H9 (cell line): ENCODE measurements at regions not wholly inside any gene's neighbourhood (a gene's known extent, or its start where the extent isn't known, plus 50 kb on each side); places are given as distances from the start of the nearest gene placed in this dataset.

Experiments
- DNase-seq: peaks from one replicate; pipeline ENCODE4 v3.0.0-alpha.2; 2017
- H2AFZ ChIP-seq: one replicate; pipeline ENCODE4 v1.6.1; 2013; ENCODE audit warnings: mild to moderate bottlenecking, low read length, control low read depth, moderate library complexity
- H2AK5ac ChIP-seq: 2 replicates; pipeline ENCODE4 v1.6.1; 2013; ENCODE audit warnings: low read length, control low read depth, mixed read lengths; ENCODE audit not compliant: insufficient read length
- H2BK120ac ChIP-seq: one replicate; pipeline ENCODE4 v1.6.1; 2013; ENCODE audit warnings: low read depth, mild to moderate bottlenecking, low read length, control low read depth, inconsistent platforms; ENCODE audit not compliant: poor library complexity, severe bottlenecking
- H2BK12ac ChIP-seq: 2 replicates; pipeline ENCODE4 v1.6.1; 2013; ENCODE audit warnings: low read length, control low read depth, mixed read lengths, low read depth; ENCODE audit not compliant: insufficient read length
- H2BK15ac ChIP-seq: 2 replicates; pipeline ENCODE4 v1.6.1; 2013; ENCODE audit warnings: low read depth, low read length, control low read depth
- H2BK20ac ChIP-seq: one replicate; pipeline ENCODE4 v1.6.1; 2013; ENCODE audit warnings: low read depth, mild to moderate bottlenecking, low read length, control low read depth, inconsistent platforms; ENCODE audit not compliant: poor library complexity, severe bottlenecking
- H2BK5ac ChIP-seq: 2 replicates; pipeline ENCODE4 v1.6.1; 2013; ENCODE audit warnings: low read length, control low read depth, mixed read lengths; ENCODE audit not compliant: insufficient read length
- H3K14ac ChIP-seq: 2 replicates; pipeline ENCODE4 v1.6.1; 2013; ENCODE audit warnings: low read length, control low read depth; ENCODE audit not compliant: insufficient read depth
- H3K18ac ChIP-seq: 2 replicates; pipeline ENCODE4 v1.6.1; 2013; ENCODE audit warnings: low read depth, mild to moderate bottlenecking, mixed read lengths, low read length, control low read depth; ENCODE audit not compliant: insufficient read length
- H3K23ac ChIP-seq: 2 replicates; pipeline ENCODE4 v1.6.1; 2013; ENCODE audit warnings: low read length, control low read depth, mixed read lengths, low read depth; ENCODE audit not compliant: insufficient read length
- H3K23me2 ChIP-seq: 2 replicates; pipeline ENCODE4 v1.6.1; 2013; ENCODE audit warnings: low read depth, mild to moderate bottlenecking, mixed read lengths, low read length, control low read depth; ENCODE audit not compliant: insufficient read length, poor library complexity, severe bottlenecking
- H3K27ac ChIP-seq: 2 replicates; pipeline ENCODE4 v1.5.1; 2013; ENCODE audit warnings: low read length, control low read depth, mixed read lengths, low read depth; ENCODE audit not compliant: insufficient read length
- H3K27me3 ChIP-seq: 2 replicates; pipeline ENCODE4 v1.6.1; 2013; ENCODE audit warnings: low read length, control low read depth, inconsistent platforms; ENCODE audit not compliant: insufficient read depth
- H3K4ac ChIP-seq: 2 replicates; pipeline ENCODE4 v1.6.1; 2013; ENCODE audit warnings: low read depth, mild to moderate bottlenecking, control low read depth, inconsistent platforms, low read length, moderate library complexity
- H3K4me1 ChIP-seq: 2 replicates; pipeline ENCODE4 v1.6.1; 2013; ENCODE audit warnings: low read length, control low read depth, inconsistent platforms; ENCODE audit not compliant: insufficient read depth
- H3K4me2 ChIP-seq: 2 replicates; pipeline ENCODE4 v1.6.1; 2013; ENCODE audit warnings: low read length, control low read depth, mixed read lengths; ENCODE audit not compliant: insufficient read length, insufficient read depth
- H3K56ac ChIP-seq: 2 replicates; pipeline ENCODE4 v1.6.1; 2013; ENCODE audit warnings: low read depth, mild to moderate bottlenecking, mixed read lengths, low read length, control low read depth; ENCODE audit not compliant: insufficient read length
- H3K79me1 ChIP-seq: 2 replicates; pipeline ENCODE4 v1.6.1; 2013; ENCODE audit warnings: low read depth, mild to moderate bottlenecking, moderate library complexity, low read length, control low read depth, inconsistent platforms; ENCODE audit not compliant: insufficient read depth, poor library complexity, severe bottlenecking
- H3K79me2 ChIP-seq: 2 replicates; pipeline ENCODE4 v1.6.1; 2013; ENCODE audit warnings: low read length, control low read depth, inconsistent platforms; ENCODE audit not compliant: insufficient read depth
- H3K9ac ChIP-seq: 2 replicates; pipeline ENCODE4 v1.6.1; 2013; ENCODE audit warnings: low read length, control low read depth, mixed read lengths; ENCODE audit not compliant: insufficient read length; ENCODE audit errors: extremely low read depth
- H3K9me3 ChIP-seq: one replicate; pipeline ENCODE4 v1.6.1; 2013; ENCODE audit warnings: low read depth, low read length, inconsistent platforms; ENCODE audit not compliant: control insufficient read depth
- H3T11ph ChIP-seq: one replicate; pipeline ENCODE4 v1.6.1; 2013; ENCODE audit warnings: mild to moderate bottlenecking, low read length, control low read depth, inconsistent platforms
- H4K20me1 ChIP-seq: one replicate; pipeline ENCODE4 v1.6.1; 2013; ENCODE audit not compliant: control insufficient read depth, insufficient read length, insufficient read depth
- H4K5ac ChIP-seq: 2 replicates; pipeline ENCODE4 v1.6.1; 2013; ENCODE audit warnings: low read depth, mild to moderate bottlenecking, mixed read lengths, low read length, control low read depth; ENCODE audit not compliant: insufficient read length
- H4K8ac ChIP-seq: replicated peaks from 2 replicates; pipeline ENCODE4 v1.6.1; 2013; ENCODE audit warnings: low read length, control low read depth, mixed read lengths, low read depth; ENCODE audit not compliant: insufficient read length
- H4K91ac ChIP-seq: 2 replicates; pipeline ENCODE4 v1.6.1; 2013; ENCODE audit warnings: low read depth, mild to moderate bottlenecking, moderate library complexity, mixed read lengths, low read length, control low read depth; ENCODE audit not compliant: insufficient read length
- H3K27ac Mint-ChIP-seq, 3 experiments: 2 replicates in 2 of 3; 3 replicates in 1 of 3; pipeline ENCODE4 v1.8.0; 2020 to 2021; ENCODE audit warnings: mixed read lengths in 3 of 3, mild to moderate bottlenecking in 1 of 3, moderate library complexity in 1 of 3
- H3K27me3 Mint-ChIP-seq: 2 replicates; pipeline ENCODE4 v1.8.0; 2021; ENCODE audit warnings: low read depth, mild to moderate bottlenecking, moderate library complexity, mixed read lengths
- H3K36me3 Mint-ChIP-seq, 3 experiments: 2 replicates in 2 of 3; 3 replicates in 1 of 3; pipeline ENCODE4 v1.8.0; 2020 to 2021; ENCODE audit warnings: low read depth in 3 of 3, mixed read lengths in 3 of 3; ENCODE audit not compliant: insufficient read depth in 1 of 3
- H3K4me1 Mint-ChIP-seq, 2 experiments: 2 replicates each; pipeline ENCODE4 v1.8.0; 2020; ENCODE audit warnings: mixed read lengths in 2 of 2
- H3K4me3 Mint-ChIP-seq, 2 experiments: 2 replicates in 1 of 2; 3 replicates in 1 of 2; pipeline ENCODE4 v1.8.0; 2020 to 2021; ENCODE audit warnings: mild to moderate bottlenecking in 2 of 2, mixed read lengths in 2 of 2, moderate library complexity in 1 of 2
- H3K9me3 Mint-ChIP-seq, 2 experiments: 2 replicates in 1 of 2; 3 replicates in 1 of 2; pipeline ENCODE4 v1.8.0; 2020; ENCODE audit warnings: mild to moderate bottlenecking in 2 of 2, mixed read lengths in 2 of 2, moderate library complexity in 1 of 2
- CTCF ChIP-seq: fragments of 200-600 bp; sonication (generic); conservative IDR thresholded peaks from 3 replicates; pipeline ENCODE4 v1.8.0; 2021; ENCODE audit warnings: antibody characterized with exemption, mild to moderate bottlenecking
- WGBS: extraction: QIAGEN DNeasy Blood & Tissue Kit; methylation state at CpG from one replicate; pipeline ENCODE4 v1.1.7; 2013; ENCODE audit warnings: missing lambda C conversion rate, low lambda C conversion rate, mixed read lengths; ENCODE audit not compliant: insufficient read length; ENCODE audit errors: extremely low coverage; 5-methylcytosine and 5-hydroxymethylcytosine counted together

GRCh38 chr22:47569389-47570299 is 807.2 kb downstream of the TBC1D22A start:
- H2BK5ac ChIP-seq: no peak overlapping the region
- peaks cover 10% of the 10 kb centered on the region for H3K27me3 Mint-ChIP-seq
- no peak for TF ChIP-seq CTCF
- no peak overlapping the region for H2BK120ac ChIP-seq
- no peak overlapping the region for H3T11ph ChIP-seq
- H3K14ac ChIP-seq: no peak overlapping the region; the same call in 1 of the 2 replicates
- H3K23ac ChIP-seq: no peak overlapping the region
- no peaks in the 10 kb centered on the region for H3K79me1 ChIP-seq
- H3K9ac ChIP-seq: no peak overlapping the region
- H3K4me1 ChIP-seq: no peaks in the 10 kb centered on the region
- no peak overlapping the region for H3K56ac ChIP-seq
- no peak overlapping the region for H3K4me2 ChIP-seq
- H2BK15ac ChIP-seq: no peak overlapping the region
- H3K9me3 ChIP-seq: peaks cover 94% of the 10 kb centered on the region
- no peak overlapping the region for H2BK12ac ChIP-seq
- no peak overlapping the region for H3K27ac ChIP-seq
- no CpG with 5 or more reads among the region's 17 CpGs for WGBS
- no peak overlapping the region for H2AK5ac ChIP-seq
- no peak overlapping the region for H3K4ac ChIP-seq
- H2BK20ac ChIP-seq: no peak overlapping the region
- no peaks in the 10 kb centered on the region for H3K27me3 ChIP-seq
- no peaks in the 10 kb centered on the region for H3K23me2 ChIP-seq
- H3K9me3 Mint-ChIP-seq: peaks cover 36 to 97% of the 10 kb centered on the region in 2 experiments
- H3K18ac ChIP-seq: no peak overlapping the region
- DNase-seq: no peak
- no peak overlapping the region for H3K4me3 Mint-ChIP-seq
- H4K91ac ChIP-seq: no peak overlapping the region
- no peak overlapping the region for H2AFZ ChIP-seq
- no peaks in the 10 kb centered on the region for H4K20me1 ChIP-seq
- peaks cover 3 to 66% (median 46%) of the 10 kb centered on the region in 3 experiments; a peak in 4 of 7 replicates for H3K36me3 Mint-ChIP-seq
- no peaks in the 10 kb centered on the region for H3K4me1 Mint-ChIP-seq
- H3K27ac Mint-ChIP-seq: no peak overlapping the region
- no peaks in the 10 kb centered on the region for H3K79me2 ChIP-seq
- no peak overlapping the region for H4K8ac ChIP-seq
- no peak overlapping the region for H4K5ac ChIP-seq
